H1 (cell line): ENCODE measurements at regions not wholly inside any gene's neighbourhood (a gene's known extent, or its start where the extent isn't known, plus 50 kb on each side); places are given as distances from the start of the nearest gene placed in this dataset.
A peak's percentile ranks its signal among the peaks of the same experiment; 100 is the strongest.

Experiments
- CTCF ChIA-PET: fragments of 300-600 bp; sonication (Branson Sonifier 250); formaldehyde crosslinking; loops from one replicate; lab custom pipeline; 2021; ENCODE audit not compliant: partially characterized antibody; lab: Charles Lee
- POLR2A ChIA-PET: fragments of 300-600 bp; sonication (Branson Sonifier 250); formaldehyde crosslinking; loops from one replicate; lab custom pipeline; 2021; ENCODE audit warnings: inconsistent platforms; ENCODE audit not compliant: partially characterized antibody; lab: Charles Lee
- DNase-seq, 2 experiments: peaks; one replicate each; pipeline versions ENCODE4 v3.0.0 to v3.0.0-alpha.2; 2010 to 2022; ENCODE audit warnings: low spot score in 2 of 2, low read depth in 1 of 2, mixed read lengths in 1 of 2
- FAIRE-seq: peaks from 2 replicates; lab custom pipeline; 2011; peaks lifted over from hg19 to GRCh38; lab: Jason Lieb, UNC
- H2AFZ ChIP-seq: 2 replicates; pipeline ENCODE4 v1.8.1; 2012; ENCODE audit warnings: low read length, inconsistent platforms
- H2AK5ac ChIP-seq: 2 replicates; pipeline ENCODE4 v1.6.1; 2013; ENCODE audit warnings: low read depth, low read length
- H2BK120ac ChIP-seq: replicated peaks from 2 replicates; pipeline ENCODE3; 2013; ENCODE audit warnings: low read depth, low read length, inconsistent platforms
- H2BK12ac ChIP-seq: 2 replicates; pipeline ENCODE4 v1.6.1; 2013; ENCODE audit warnings: low read depth, low read length
- H2BK15ac ChIP-seq: 2 replicates; pipeline ENCODE4 v1.6.1; 2013; ENCODE audit warnings: low read length
- H2BK20ac ChIP-seq: 2 replicates; pipeline ENCODE4 v1.6.1; 2013; ENCODE audit warnings: low read length
- H2BK5ac ChIP-seq: 2 replicates; pipeline ENCODE4 v1.6.1; 2013; ENCODE audit warnings: low read depth, low read length
- H3K14ac ChIP-seq: 2 replicates; pipeline ENCODE4 v1.6.1; 2013; ENCODE audit warnings: inconsistent platforms; ENCODE audit not compliant: insufficient read length
- H3K18ac ChIP-seq: 2 replicates; pipeline ENCODE4 v1.6.1; 2013; ENCODE audit warnings: low read length; ENCODE audit errors: extremely low read depth
- H3K23ac ChIP-seq: 2 replicates; pipeline ENCODE4 v1.6.1; 2013; ENCODE audit warnings: inconsistent platforms; ENCODE audit not compliant: insufficient read length
- H3K23me2 ChIP-seq: 2 replicates; pipeline ENCODE4 v1.6.1; 2013; ENCODE audit warnings: low read depth, low read length
- H3K27ac ChIP-seq: 2 replicates; pipeline ENCODE4 v1.6.1; 2011; ENCODE audit warnings: low read depth, low read length, inconsistent platforms
- H3K27me3 ChIP-seq, 4 experiments: replicated peaks in 1 of 4; 1 replicate in 1 of 4; 2 replicates in 3 of 4; pipeline versions ENCODE4 v1.6.1 to v1.8.1; 2011 to 2013; ENCODE audit warnings: low read length in 3 of 4, mild to moderate bottlenecking in 3 of 4, inconsistent platforms in 2 of 4, mixed read lengths in 2 of 4, moderate library complexity in 1 of 4; ENCODE audit not compliant: control insufficient read depth in 3 of 4, insufficient read depth in 3 of 4; ENCODE audit errors: extremely low read depth in 1 of 4
- H3K36me3 ChIP-seq, 4 experiments: 2 replicates each; pipeline versions ENCODE4 v1.6.1 to v1.8.1; 2011 to 2013; ENCODE audit warnings: mild to moderate bottlenecking in 4 of 4, low read length in 3 of 4, moderate library complexity in 2 of 4, control low read depth in 1 of 4, inconsistent platforms in 1 of 4; ENCODE audit not compliant: insufficient read depth in 4 of 4, control insufficient read depth in 2 of 4
- H3K4ac ChIP-seq: replicated peaks from 2 replicates; pipeline ENCODE3; 2013; ENCODE audit warnings: low read length, low read depth, mixed read lengths, inconsistent platforms; ENCODE audit not compliant: insufficient read length
- H3K4me1 ChIP-seq, 4 experiments: replicated peaks in 1 of 4; 1 replicate in 1 of 4; 2 replicates in 3 of 4; pipeline versions ENCODE4 v1.6.1 to v1.8.1; 2011 to 2013; ENCODE audit warnings: low read length in 3 of 4, inconsistent platforms in 2 of 4, mixed read lengths in 1 of 4; ENCODE audit not compliant: insufficient read depth in 4 of 4, control insufficient read depth in 3 of 4
- H3K4me2 ChIP-seq, 2 experiments: 2 replicates each; pipeline versions ENCODE4 v1.6.1 to v1.8.1; 2011 to 2013; ENCODE audit warnings: low read depth in 2 of 2, low read length in 2 of 2, control low read depth in 1 of 2, inconsistent platforms in 1 of 2, mild to moderate bottlenecking in 1 of 2; ENCODE audit not compliant: insufficient read depth in 1 of 2
- H3K4me3 ChIP-seq, 4 experiments: fragments of 200-600, 300-600 bp in 1 of 4; sonication (generic), shearing (Covaris generic), sonication (Bioruptor Twin) in 1 of 4; 2 replicates each; pipeline versions ENCODE4 v1.5.1 to v1.8.1; 2011 to 2016; ENCODE audit warnings: low read length in 4 of 4, low read depth in 3 of 4, control low read depth in 2 of 4, inconsistent platforms in 2 of 4, mild to moderate bottlenecking in 2 of 4, mixed read lengths in 1 of 4, moderate library complexity in 1 of 4; ENCODE audit not compliant: insufficient read depth in 2 of 4; ENCODE audit errors: extremely low read depth in 1 of 4
- H3K56ac ChIP-seq: replicated peaks from 2 replicates; pipeline ENCODE3; 2013; ENCODE audit warnings: low read depth, mild to moderate bottlenecking, mixed read lengths, low read length, inconsistent platforms; ENCODE audit not compliant: insufficient read length
- H3K79me1 ChIP-seq: 2 replicates; pipeline ENCODE4 v1.6.1; 2013; ENCODE audit warnings: low read depth, low read length, control low read depth
- H3K79me2 ChIP-seq, 2 experiments: 2 replicates each; pipeline versions ENCODE4 v1.6.1 to v1.8.1; 2012 to 2013; ENCODE audit warnings: low read length in 2 of 2, mild to moderate bottlenecking in 2 of 2, inconsistent platforms in 1 of 2; ENCODE audit not compliant: insufficient read depth in 2 of 2, control insufficient read depth in 1 of 2
- H3K9ac ChIP-seq, 4 experiments: replicated peaks in 1 of 4; 1 replicate in 1 of 4; 2 replicates in 3 of 4; pipeline versions ENCODE4 v1.6.1 to v1.8.1; 2011 to 2013; ENCODE audit warnings: low read depth in 3 of 4, low read length in 3 of 4, control low read depth in 2 of 4, mild to moderate bottlenecking in 2 of 4, moderate library complexity in 2 of 4, inconsistent platforms in 1 of 4; ENCODE audit errors: extremely low read depth in 1 of 4
- H3K9me3 ChIP-seq, 2 experiments: 2 replicates each; pipeline versions ENCODE4 v1.6.1 to v1.8.1; 2012 to 2013; ENCODE audit warnings: mild to moderate bottlenecking in 2 of 2, moderate library complexity in 2 of 2, control low read depth in 1 of 2, inconsistent platforms in 1 of 2, low read depth in 1 of 2, low read length in 1 of 2, mixed read lengths in 1 of 2; ENCODE audit not compliant: insufficient read depth in 2 of 2
- H4K20me1 ChIP-seq, 2 experiments: replicated peaks in 1 of 2; 2 replicates each; pipeline versions ENCODE3 to v1.8.1; 2011 to 2013; ENCODE audit warnings: inconsistent platforms in 2 of 2, low read length in 2 of 2, mild to moderate bottlenecking in 1 of 2; ENCODE audit not compliant: insufficient read depth in 2 of 2, control insufficient read depth in 1 of 2
- H4K5ac ChIP-seq: 2 replicates; pipeline ENCODE4 v1.6.1; 2013; ENCODE audit warnings: low read length, low read depth, mixed read lengths, inconsistent platforms; ENCODE audit not compliant: insufficient read length
- H4K8ac ChIP-seq: 2 replicates; pipeline ENCODE4 v1.8.0; 2013; ENCODE audit warnings: mild to moderate bottlenecking, moderate library complexity, low read length, inconsistent platforms; ENCODE audit not compliant: insufficient read depth; ENCODE audit errors: extremely low read depth
- H4K91ac ChIP-seq: replicated peaks from 2 replicates; pipeline ENCODE3; 2013; ENCODE audit warnings: low read length, mixed read lengths, inconsistent platforms; ENCODE audit not compliant: insufficient read length
- CHD2 ChIP-seq: IDR thresholded peaks from 2 replicates; pipeline ENCODE4 v1.6.1; 2012; ENCODE audit warnings: low read length, improper control_type of control experiment
- EZH2 ChIP-seq: fragments of 200-600 bp; sonication (generic); IDR thresholded peaks from 2 replicates; pipeline ENCODE4 v1.7.1; 2012; ENCODE audit warnings: low read depth, mild to moderate bottlenecking, moderate library complexity, low read length, inconsistent platforms; ENCODE audit not compliant: severe bottlenecking
- FOSL1 ChIP-seq: IDR thresholded peaks from 2 replicates; pipeline ENCODE4 v1.6.1; 2011; ENCODE audit warnings: mild to moderate bottlenecking, low read depth, low read length, moderate library complexity; ENCODE audit not compliant: insufficient read depth
- HDAC2 ChIP-seq, 2 experiments: fragments of 300-600 bp in 1 of 2; sonication (generic) in 1 of 2; IDR thresholded peaks; 2 replicates each; pipeline ENCODE4 v1.6.1; 2011 to 2012; ENCODE audit warnings: low read depth in 2 of 2, low read length in 2 of 2, mild to moderate bottlenecking in 2 of 2, moderate library complexity in 2 of 2, borderline replicate concordance in 1 of 2, inconsistent platforms in 1 of 2
- POLR2AphosphoS5 ChIP-seq: IDR thresholded peaks from 2 replicates; pipeline ENCODE4 v1.6.1; 2011; ENCODE audit warnings: low read depth, low read length
- RBBP5 ChIP-seq: IDR thresholded peaks from 2 replicates; pipeline ENCODE4 v1.7.1; 2012; ENCODE audit warnings: low read depth, mild to moderate bottlenecking, inconsistent platforms, low read length, moderate library complexity, borderline replicate concordance
- SP1 ChIP-seq: IDR thresholded peaks from 2 replicates; pipeline ENCODE4 v1.6.1; 2011; ENCODE audit warnings: low read depth, low read length
- TAF1 ChIP-seq: IDR thresholded peaks from 2 replicates; pipeline ENCODE4 v1.6.1; 2011; ENCODE audit warnings: mild to moderate bottlenecking, low read depth, low read length
- TBP ChIP-seq: IDR thresholded peaks from 2 replicates; pipeline ENCODE4 v1.6.1; 2011; ENCODE audit warnings: low read depth, low read length, improper control_type of control experiment
- TEAD4 ChIP-seq: IDR thresholded peaks from 2 replicates; pipeline ENCODE4 v1.6.1; 2012; ENCODE audit warnings: low read depth, low read length, inconsistent platforms, mixed read lengths
- YY1 ChIP-seq: IDR thresholded peaks from 2 replicates; pipeline ENCODE4 v1.6.1; 2011; ENCODE audit warnings: low read depth, mild to moderate bottlenecking, low read length
- ZNF274 ChIP-seq: IDR thresholded peaks from 2 replicates; pipeline ENCODE4 v1.7.0; 2012; ENCODE audit warnings: low read length, borderline replicate concordance; ENCODE audit errors: extremely low read depth
- WGBS, 2 experiments: shearing (Covaris generic) in 1 of 2; methylation state at CpG; one replicate each; pipeline versions ENCODE4 v1.1.6 to v1.1.7; 2013 to 2015; ENCODE audit warnings: low lambda C conversion rate in 2 of 2, mixed read lengths in 2 of 2, inconsistent platforms in 1 of 2, low coverage in 1 of 2, missing lambda C conversion rate in 1 of 2; ENCODE audit not compliant: insufficient replicate concordance in 2 of 2, insufficient coverage in 1 of 2, insufficient read length in 1 of 2; ENCODE audit errors: extremely low coverage in 1 of 2, missing lambda C conversion rate in 1 of 2; 5-methylcytosine and 5-hydroxymethylcytosine counted together
- TF ChIP-seq, protein P1 (sequence below): IDR thresholded peaks from 2 replicates; pipeline ENCODE4 v1.6.1; 2012; ENCODE audit warnings: inconsistent platforms

GRCh38 chr18:63054901-63055584 lies 264.5 kb downstream of the BCL2 start:
- Histone ChIP-seq H3K4me3 (no peak overlapping the region), H2AK5ac (no peak overlapping the region), H3K4ac (no peak overlapping the region), H4K8ac (no peak overlapping the region), H2BK12ac (no peak overlapping the region), H4K5ac (no peak overlapping the region), H3K4me2 (no peak overlapping the region), H2AFZ (peak overlapping the region; percentile 63; the same call in 1 of the 2 replicates), H2BK20ac (no peak overlapping the region), H3K4me1 (peaks cover 0 to 5% (median 0%) of the 10 kb centered on the region in 4 experiments; a peak in 2 of 7 replicates), H2BK5ac (no peak overlapping the region), H3K27ac (no peak overlapping the region), H3K79me2 (no peaks in the 10 kb centered on the region), H2BK120ac (no peak overlapping the region), H3K9ac (no peak overlapping the region), H3K23ac (no peak overlapping the region), H3K36me3 (no peaks in the 10 kb centered on the region), H2BK15ac (no peak overlapping the region), H3K79me1 (no peaks in the 10 kb centered on the region), H3K9me3 (no peaks in the 10 kb centered on the region), H3K14ac (no peak overlapping the region), H3K56ac (no peak overlapping the region), H4K91ac (no peak overlapping the region), H4K20me1 (no peaks in the 10 kb centered on the region), H3K27me3 (no peaks in the 10 kb centered on the region), H3K18ac (no peak overlapping the region), H3K23me2 (no peaks in the 10 kb centered on the region)
- DNase-seq (no peak), FAIRE-seq (peak; percentile 13)
- POLR2A ChIA-PET = interaction anchor here (0.9 kb wide), 1 partner anchor 20 kb away, joined by 4 read pairs; no protein-coding TSS in a partner anchor
- CTCF ChIA-PET = interaction anchor here (0.7 to 1.2 kb wide), 4 partner anchors 31 to 46 kb away, joined by 3 to 4 read pairs (median 3); no protein-coding TSS in a partner anchor
- 95% methylated on average over 3 of the region's 3 CpGs; no CpG with 5 or more reads in 1 of the 2 experiments for WGBS, 2 experiments
- TF ChIP-seq EZH2 (no peak), TAF1 (no peak), TEAD4 (no peak), FOSL1 (no peak), TBP (no peak), HDAC2 (IDR thresholded peaks at IDR 0.05; ENCODE audit: borderline replicate concordance in 1 of 2, low read depth in 2 of 2, low read length in 2 of 2) (no peak), CHD2 (no peak), ZNF274 (no peak), POLR2AphosphoS5 (no peak), YY1 (no peak), RBBP5 (no peak), SP1 (no peak)
- TF ChIP-seq, protein P1, sequence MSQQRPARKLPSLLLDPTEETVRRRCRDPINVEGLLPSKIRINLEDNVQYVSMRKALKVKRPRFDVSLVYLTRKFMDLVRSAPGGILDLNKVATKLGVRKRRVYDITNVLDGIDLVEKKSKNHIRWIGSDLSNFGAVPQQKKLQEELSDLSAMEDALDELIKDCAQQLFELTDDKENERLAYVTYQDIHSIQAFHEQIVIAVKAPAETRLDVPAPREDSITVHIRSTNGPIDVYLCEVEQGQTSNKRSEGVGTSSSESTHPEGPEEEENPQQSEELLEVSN = no peak
